ENCODE measurements at regions not wholly inside any gene's neighbourhood (a gene's known extent, or its start where the extent isn't known, plus 50 kb on each side); places are given as distances from the start of the nearest gene placed in this dataset.

- H3K18ac ChIP-seq (ENCODE audit: low read depth, low read length) = no peak overlapping the region
- H3K9me3 ChIP-seq (ENCODE audit: control insufficient read depth, insufficient read depth, low read length) = no peaks in the 10 kb centered on the region
- no peak overlapping the region for H3K14ac ChIP-seq (replicated peaks; ENCODE audit: low read depth, low read length)
- peak overlapping the region; percentile 83 for H2AK9ac ChIP-seq (replicated peaks; ENCODE audit: low read depth, low read length, poor library complexity)
- intact Hi-C loops (cut with micrococcal nuclease) (no loop called here), in situ Hi-C loops (cut with MboI; ENCODE audit: low sequenced_read_pairs) (no loop called here), dilution Hi-C loops (cut with HindIII; ENCODE audit: low sequenced_read_pairs, unreplicated experiment) (no loop called here)
- peak overlapping the region; percentile 61; the same call in 1 of the 3 replicates for H2BK15ac ChIP-seq (ENCODE audit: low read depth, low read length)
- no peak overlapping the region for H2BK20ac ChIP-seq (ENCODE audit: low read depth, low read length)
- ChIA-PET POLR2A (ENCODE audit: unreplicated experiment) (no interaction called here), CTCF (no interaction called here)
- DNase-seq = peak; percentile 41
- H3K23ac ChIP-seq (ENCODE audit: low read depth, low read length) = no peak overlapping the region
- peak overlapping the region; percentile 67; the same call in 1 of the 2 replicates for H2AK5ac ChIP-seq (ENCODE audit: low read depth, low read length)
- H4K8ac ChIP-seq (ENCODE audit: low read depth in 2 of 2, low read length in 2 of 2) = peak overlapping the region; percentile 60 to 86; a peak in 2 of 4 replicates
- peak overlapping the region; percentile 4; the same call in 1 of the 2 replicates for H3K4ac ChIP-seq (ENCODE audit: low read depth, low read length)
- H2BK5ac ChIP-seq (ENCODE audit: low read depth, low read length, poor library complexity, severe bottlenecking) = no peak overlapping the region
- H4K20me1 ChIP-seq (ENCODE audit: insufficient read depth, low read length) = no peaks in the 10 kb centered on the region
- no peak overlapping the region for H3K4me2 ChIP-seq (ENCODE audit: low read depth, low read length)
- no TSS peak for BruUV-seq (replicated peaks)
- peak overlapping the region; percentile 97 for H2AFZ ChIP-seq (replicated peaks; ENCODE audit: low read length, poor library complexity)
- H3K4me1 ChIP-seq (ENCODE audit: control insufficient read depth, insufficient read depth, low read length) = peaks cover 7% of the 10 kb centered on the region
- H2BK120ac ChIP-seq (ENCODE audit: low read depth, low read length) = no peak overlapping the region
- 0 out of 2 replicates have a peak, but pooled peaks cover 2% of the 10 kb centered on the region for H3K9me1 ChIP-seq (ENCODE audit: insufficient read depth, low read length)
- H3K9ac ChIP-seq (ENCODE audit: low read depth, low read length) = no peak overlapping the region
- H3K4me3 ChIP-seq (ENCODE audit: insufficient read depth, low read depth, low read length) = no peak overlapping the region
- WGBS, 2 experiments (ENCODE audit: extremely low coverage in 2 of 2, insufficient read length in 1 of 2) = no CpG with 5 or more reads among the region's 12 CpGs
- H3K36me3 ChIP-seq (ENCODE audit: control insufficient read depth, insufficient read depth, low read length) = no peaks in the 10 kb centered on the region
- no peak overlapping the region for H3K27ac ChIP-seq (ENCODE audit: insufficient read depth, low read length)
- no peak overlapping the region for H3K56ac ChIP-seq (ENCODE audit: extremely low read depth, insufficient read depth, low read length)
- TF ChIP-seq RAD21 (IDR thresholded peaks at IDR 0.05; ENCODE audit: low read length) = no peak
- TF ChIP-seq MAZ (IDR thresholded peaks at IDR 0.05; ENCODE audit: borderline replicate concordance, low read depth, low read length) = no peak
- TF ChIP-seq, protein P1, sequence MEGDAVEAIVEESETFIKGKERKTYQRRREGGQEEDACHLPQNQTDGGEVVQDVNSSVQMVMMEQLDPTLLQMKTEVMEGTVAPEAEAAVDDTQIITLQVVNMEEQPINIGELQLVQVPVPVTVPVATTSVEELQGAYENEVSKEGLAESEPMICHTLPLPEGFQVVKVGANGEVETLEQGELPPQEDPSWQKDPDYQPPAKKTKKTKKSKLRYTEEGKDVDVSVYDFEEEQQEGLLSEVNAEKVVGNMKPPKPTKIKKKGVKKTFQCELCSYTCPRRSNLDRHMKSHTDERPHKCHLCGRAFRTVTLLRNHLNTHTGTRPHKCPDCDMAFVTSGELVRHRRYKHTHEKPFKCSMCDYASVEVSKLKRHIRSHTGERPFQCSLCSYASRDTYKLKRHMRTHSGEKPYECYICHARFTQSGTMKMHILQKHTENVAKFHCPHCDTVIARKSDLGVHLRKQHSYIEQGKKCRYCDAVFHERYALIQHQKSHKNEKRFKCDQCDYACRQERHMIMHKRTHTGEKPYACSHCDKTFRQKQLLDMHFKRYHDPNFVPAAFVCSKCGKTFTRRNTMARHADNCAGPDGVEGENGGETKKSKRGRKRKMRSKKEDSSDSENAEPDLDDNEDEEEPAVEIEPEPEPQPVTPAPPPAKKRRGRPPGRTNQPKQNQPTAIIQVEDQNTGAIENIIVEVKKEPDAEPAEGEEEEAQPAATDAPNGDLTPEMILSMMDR (conservative IDR thresholded peaks at IDR 0.05; ENCODE audit: low read depth, low read length) = no peak
- no peak for TF ChIP-seq MXI1 (IDR thresholded peaks at IDR 0.05; ENCODE audit: borderline replicate concordance, low read depth, low read length)
- TF ChIP-seq CEBPB (IDR thresholded peaks at IDR 0.05; ENCODE audit: low read depth, low read length) = no peak
- no peak for TF ChIP-seq CHD1 (IDR thresholded peaks at IDR 0.05; ENCODE audit: low read depth, low read length)
- TF ChIP-seq MAFK (IDR thresholded peaks at IDR 0.05; ENCODE audit: low read depth, low read length) = no peak
- no peak for TF ChIP-seq POLR2A (IDR thresholded peaks at IDR 0.05; ENCODE audit: low read depth, low read length)
- no peak for TF ChIP-seq RFX5 (IDR thresholded peaks at IDR 0.05; ENCODE audit: low read depth, low read length)
- TF ChIP-seq NFE2L2 (IDR thresholded peaks at IDR 0.05; ENCODE audit: low read depth, low read length) = no peak
- TF ChIP-seq USF2 (IDR thresholded peaks at IDR 0.05; ENCODE audit: low read depth, low read length) = no peak
- TF ChIP-seq ELK1 (IDR thresholded peaks at IDR 0.05; ENCODE audit: borderline replicate concordance, low read depth, low read length) = no peak
- TF ChIP-seq BHLHE40 (IDR thresholded peaks at IDR 0.05; ENCODE audit: low read depth, low read length) = no peak
- no peak for TF ChIP-seq SMC3 (IDR thresholded peaks at IDR 0.05; ENCODE audit: low read depth, low read length)
- TF ChIP-seq RCOR1 (IDR thresholded peaks at IDR 0.05; ENCODE audit: insufficient replicate concordance, low read length) = no peak
- no peak for TF ChIP-seq FOS (IDR thresholded peaks at IDR 0.05; ENCODE audit: low read depth, low read length)
- no peak for ATAC-seq (ENCODE audit: low read depth)
- H3K79me1 ChIP-seq (ENCODE audit: low read depth in 1 of 2, low read length in 2 of 2) = no peaks in the 10 kb centered on the region; a peak in 1 of 4 replicates
- no peaks in the 10 kb centered on the region for H3K27me3 ChIP-seq (ENCODE audit: control insufficient read depth, insufficient read depth, low read length)
- peak overlapping the region; percentile 66; the same call in 1 of the 2 replicates for H4K91ac ChIP-seq (ENCODE audit: insufficient read depth, low read depth, low read length)
- no peak overlapping the region for H4K5ac ChIP-seq (ENCODE audit: low read depth, low read length)
These were observed 285.1 kb downstream of the ZEB1 start for GRCh38 chr10:31604096-31604495.
